Caki2 (cell line): ENCODE measurements at regions not wholly inside any gene's neighbourhood (a gene's known extent, or its start where the extent isn't known, plus 50 kb on each side); places are given as distances from the start of the nearest gene placed in this dataset.
"Not testable (repeated sequence)": the region's sequence is repeated elsewhere in the genome, so short reads cannot be mapped to it uniquely, and the experiment has no call there.

Experiments
- DNase-seq: peaks from one replicate; pipeline ENCODE4 v3.0.0-alpha.2; 2015; ENCODE audit warnings: low read depth
- in situ Hi-C: cut with HindIII; loops from 2 replicates; pipeline ENCODE4 v1.10.0; 2016; ENCODE audit warnings: low sequenced_read_pairs, low pct_unique_long_range_greater_than_20kb, mixed read lengths

GRCh38 chr5:42059778-42060464 is 134.8 kb downstream of the FBXO4 start:
- in situ Hi-C loops, result no loop called here
- DNase-seq, result no peak

GRCh38 chr5:42061121-42061520 is 136.0 kb downstream of the FBXO4 start:
- DNase-seq, result no peak
- in situ Hi-C loops, result no loop called here

GRCh38 chr5:42064821-42065220 is 139.7 kb downstream of the FBXO4 start:
- in situ Hi-C loops, result no loop called here
- no peak for DNase-seq

DNA sequence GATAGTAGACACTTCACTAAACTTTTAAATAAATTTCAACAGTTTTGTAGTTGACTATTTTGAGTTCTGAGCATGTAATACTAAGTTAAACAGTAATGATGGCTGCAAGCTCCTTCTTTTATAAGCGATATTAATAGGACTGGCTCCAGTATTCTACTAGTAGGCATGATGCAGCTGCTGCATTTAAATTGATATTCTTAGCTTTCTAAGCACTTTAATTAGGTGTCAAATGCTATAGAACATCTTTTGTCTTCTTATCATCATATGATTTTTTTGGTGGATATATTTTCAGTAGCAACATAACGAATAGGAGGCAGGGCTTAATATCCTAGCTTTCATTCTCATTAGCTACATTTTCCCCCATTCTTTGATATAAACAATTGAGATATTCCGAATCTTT is 141.1 kb downstream of the FBXO4 start:
- in situ Hi-C loops, result no loop called here

GRCh38 chr5:42074353-42074752 is 149.3 kb downstream of the FBXO4 start:
- no peak for DNase-seq
- in situ Hi-C loops, result no loop called here

More for the DNA sequence above, 141.1 kb downstream of the FBXO4 start:
- DNase-seq, result no peak

DNA sequence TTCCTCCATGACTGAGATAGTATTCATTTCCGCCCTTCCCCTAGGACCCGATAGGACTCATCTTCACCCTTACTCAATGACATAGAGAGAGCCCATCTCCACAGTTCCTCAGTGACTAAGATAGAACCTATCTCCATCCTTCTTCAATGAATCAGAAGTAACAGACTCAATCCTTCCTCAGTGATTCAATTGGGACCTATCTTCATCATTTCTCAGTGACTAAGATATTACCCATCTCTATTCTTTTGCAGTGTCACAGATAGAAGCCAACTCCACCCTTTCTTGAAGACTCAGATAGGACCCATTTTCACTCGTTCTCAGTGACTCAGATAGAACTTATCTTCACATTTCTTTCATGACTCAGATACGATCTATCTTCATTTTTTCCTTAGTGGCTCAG is 164.6 kb downstream of the FBXO4 start:
- in situ Hi-C loops, result no loop called here
- no peak for DNase-seq

- in situ Hi-C loops, result no loop called here
- DNase-seq, result no peak
Measured at GRCh38 chr5:42090162-42090561, 165.1 kb downstream of the FBXO4 start.

DNA sequence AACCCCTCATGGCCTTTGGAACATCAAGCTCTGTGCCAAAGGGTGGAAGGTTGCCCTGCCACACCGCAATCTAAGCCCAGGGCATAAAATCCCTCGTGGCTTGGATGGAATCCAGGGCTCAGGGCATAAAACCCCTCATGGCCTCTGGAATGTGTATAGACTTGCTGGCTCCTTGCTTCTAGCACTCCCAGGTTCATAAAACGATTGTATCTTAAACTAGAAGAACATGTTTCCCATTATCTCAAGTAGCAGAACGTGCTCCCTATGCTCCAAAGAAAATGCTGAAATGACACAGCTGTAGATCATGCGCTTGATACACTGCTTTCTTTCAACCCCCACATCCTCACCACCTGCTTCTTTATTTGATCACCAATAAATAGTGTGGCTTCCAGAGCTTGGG is 174.8 kb downstream of the FBXO4 start:
- in situ Hi-C loops, DNase-seq: not testable (repeated sequence)

GRCh38 chr5:42108468-42108867 is 183.4 kb downstream of the FBXO4 start:
- no peak for DNase-seq
- in situ Hi-C loops, result no loop called here

DNA sequence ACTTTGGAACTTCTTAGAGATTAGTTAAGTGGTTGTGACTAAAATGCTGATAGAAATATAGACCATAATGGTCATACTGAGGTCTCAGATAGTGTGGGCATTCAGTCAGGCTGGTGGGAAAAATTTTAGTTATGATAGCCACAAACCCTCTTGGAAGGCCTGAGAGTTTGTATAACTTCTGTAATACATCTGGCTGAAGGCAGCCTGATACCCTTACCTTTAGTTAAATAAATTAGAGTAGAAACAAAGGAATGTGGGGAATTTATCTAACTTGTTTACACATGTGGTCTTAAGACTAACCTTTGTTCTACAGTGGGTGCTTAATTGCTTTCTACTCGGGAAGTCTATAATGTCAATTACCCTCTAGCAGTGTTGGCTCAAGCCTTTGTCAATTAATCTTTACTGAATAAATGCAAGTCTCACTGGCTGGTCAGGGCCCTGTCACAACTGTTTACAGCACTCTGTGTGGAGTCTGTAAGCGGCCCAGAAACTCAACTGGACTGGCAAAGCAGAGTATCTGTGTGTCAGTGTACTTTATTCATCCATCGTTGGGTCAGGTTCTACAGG is 184.0 kb downstream of the FBXO4 start:
- peak; percentile 30 for DNase-seq
- in situ Hi-C loops, result no loop called here

DNA sequence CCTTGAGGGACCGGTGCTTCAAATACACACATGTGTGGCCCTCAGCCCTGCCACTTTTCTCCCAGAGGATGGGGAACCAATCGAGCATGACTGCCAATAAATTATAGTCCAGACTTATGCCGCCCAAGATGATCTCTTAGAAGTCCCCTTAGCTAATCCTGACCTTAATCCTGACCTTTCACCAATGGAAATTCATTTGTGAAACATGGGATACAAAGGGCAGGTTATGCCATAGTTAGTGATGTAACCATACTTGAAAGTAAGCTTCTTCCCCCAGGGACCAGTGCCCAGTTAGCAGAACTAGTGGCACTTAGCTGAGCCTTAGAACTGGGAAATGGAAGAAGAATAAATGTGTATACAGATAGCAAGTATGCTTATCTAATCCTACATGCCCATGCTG is 190.6 kb downstream of the FBXO4 start:
- in situ Hi-C loops, DNase-seq: not testable (repeated sequence)

DNA sequence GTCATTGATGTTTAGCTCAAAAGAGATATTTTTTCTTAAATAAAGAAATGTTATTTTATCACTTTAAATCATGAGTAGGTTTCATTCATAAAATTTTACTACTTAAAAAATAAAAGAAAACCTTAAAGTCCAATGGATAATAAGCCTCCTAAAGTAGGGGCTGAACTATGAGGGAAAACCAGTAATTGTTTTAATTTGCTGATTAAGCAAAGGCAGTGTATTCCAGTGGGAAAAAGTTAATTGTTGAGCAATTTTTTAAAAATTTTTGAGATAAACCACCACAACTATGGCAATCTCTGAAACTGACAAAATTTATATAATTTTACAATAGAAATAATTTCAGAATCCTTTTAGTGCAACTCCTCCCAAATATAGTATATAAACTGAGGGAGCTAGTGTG is 195.0 kb downstream of the FBXO4 start:
- in situ Hi-C loops, result no loop called here

DNA sequence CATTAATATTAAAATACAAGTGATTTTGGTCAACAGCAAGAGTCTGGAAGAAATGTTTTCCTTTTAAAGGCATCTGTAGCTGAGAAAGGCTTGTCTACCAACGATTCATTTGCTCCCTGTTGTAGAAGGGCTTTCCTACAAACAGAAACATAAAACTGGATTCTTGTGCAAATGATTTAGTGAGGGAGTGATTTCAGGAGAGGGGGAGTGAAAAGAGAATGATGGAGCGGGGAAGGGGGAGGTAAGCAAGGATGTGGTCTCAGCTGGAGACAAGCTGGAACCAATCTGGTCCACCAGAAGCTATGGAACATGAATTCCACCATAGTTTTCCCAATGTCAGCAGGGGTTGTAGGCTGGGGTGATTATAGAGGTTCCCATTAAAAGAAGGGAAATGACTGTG is 196.3 kb downstream of the FBXO4 start:
- no peak for DNase-seq
- in situ Hi-C loops, result no loop called here

More for the DNA sequence above, 195.0 kb downstream of the FBXO4 start:
- no peak for DNase-seq

- DNase-seq, result no peak
- in situ Hi-C loops, result no loop called here
Measured at GRCh38 chr5:42131081-42131480, 206.0 kb downstream of the FBXO4 start.

DNA sequence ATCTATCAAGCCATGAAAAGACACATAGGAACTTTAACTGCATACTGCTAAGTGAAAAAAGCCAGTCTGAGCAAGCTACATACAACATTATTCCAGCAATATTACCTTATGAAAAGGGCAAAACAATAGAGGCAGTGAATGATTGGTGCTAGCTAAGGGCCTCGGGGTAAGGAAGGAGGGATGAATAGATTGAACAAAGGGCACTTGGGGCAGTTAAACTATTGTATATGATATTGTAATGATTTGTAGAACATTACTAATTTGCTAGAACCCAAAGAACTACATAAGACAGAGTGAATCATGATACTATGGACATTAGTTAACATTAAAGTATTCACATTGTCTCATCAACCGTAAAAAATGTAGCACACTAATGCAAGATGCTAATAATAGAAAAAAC is 218.3 kb downstream of the FBXO4 start:
- DNase-seq, result no peak
- in situ Hi-C loops, result no loop called here

DNA sequence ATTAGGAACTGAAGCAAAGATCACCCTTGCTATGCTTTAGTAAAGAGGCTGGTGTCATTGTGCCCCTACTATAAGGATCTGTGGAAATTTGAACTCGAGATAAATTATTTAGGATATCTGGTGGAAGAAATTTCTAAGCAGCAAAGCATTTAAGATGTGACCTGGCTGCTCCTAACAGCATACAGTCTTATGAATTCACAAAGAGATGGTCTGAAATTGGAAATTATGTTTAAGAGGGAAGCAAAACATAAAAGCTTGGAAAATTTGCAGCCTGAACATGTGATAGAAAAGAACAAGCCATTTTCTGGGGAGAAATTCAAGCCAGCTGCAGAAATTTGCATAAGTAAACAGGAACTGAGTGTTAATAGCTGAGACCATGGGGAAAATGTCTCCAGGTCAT is 223.7 kb downstream of the FBXO4 start:
- in situ Hi-C loops, result no loop called here
- DNase-seq, result no peak

- in situ Hi-C loops, result no loop called here
- no peak for DNase-seq
Measured at GRCh38 chr5:42157215-42157614, 232.1 kb downstream of the FBXO4 start.

DNA sequence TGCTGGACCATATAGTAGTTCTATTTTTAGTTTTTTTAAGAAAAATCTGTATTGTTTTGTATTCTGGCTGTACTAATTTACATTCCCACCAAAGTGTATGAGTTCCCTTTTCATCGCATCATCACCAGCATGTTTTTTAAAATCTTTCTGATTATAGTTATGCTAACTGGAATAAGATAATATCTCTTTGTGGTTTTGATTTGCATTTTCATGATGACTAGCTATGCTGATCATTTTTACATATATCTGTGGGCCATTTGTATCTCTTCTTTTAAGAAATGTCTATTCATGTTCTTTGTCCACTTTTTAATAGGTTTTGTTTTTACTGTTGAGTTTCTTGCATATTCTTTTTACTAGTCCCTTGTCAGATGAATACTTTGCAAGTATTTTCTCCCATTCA is 238.0 kb downstream of the FBXO4 start:
- no peak for DNase-seq
- in situ Hi-C loops, result no loop called here

- DNase-seq, result no peak
- in situ Hi-C loops, result no loop called here
Measured at GRCh38 chr5:42168091-42168670, 243.1 kb downstream of the FBXO4 start.

DNA sequence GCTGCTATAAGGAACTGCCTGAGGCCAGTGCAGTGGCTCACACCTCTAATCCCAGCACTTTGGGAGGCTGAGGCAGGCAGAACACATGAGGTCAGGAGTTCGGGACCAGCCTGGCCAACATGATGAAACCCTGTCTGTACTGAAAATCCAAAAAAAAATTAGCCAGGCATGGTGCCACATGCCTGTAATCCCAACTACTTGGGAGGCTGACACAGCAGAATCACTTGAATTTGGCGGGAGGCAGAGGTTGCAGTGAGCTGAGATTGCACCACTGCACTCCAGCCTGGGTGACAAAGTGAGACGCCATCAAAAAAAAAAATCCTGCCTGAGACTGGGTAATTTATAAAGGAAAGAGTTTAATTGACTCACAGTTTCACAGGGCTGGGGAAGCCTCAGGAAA is 247.1 kb upstream of the GHR start:
- DNase-seq, in situ Hi-C loops: not testable (repeated sequence)
